Natural killer cell (primary cell): ENCODE measurements at regions not wholly inside any gene's neighbourhood (a gene's known extent, or its start where the extent isn't known, plus 50 kb on each side); places are given as distances from the start of the nearest gene placed in this dataset.

Experiments
- ATAC-seq, 3 donors: fragments of 150-1000 bp in 2 of 3; fragments of 200-7000 bp in 1 of 3; cut with Tn5 transposase; 1 replicate in 1 of 3; 2 replicates in 2 of 3; pipeline ENCODE4 v1.10.0; 2021; ENCODE audit warnings: mild to moderate bottlenecking in 2 of 3, moderate library complexity in 2 of 3
- DNase-seq, 2 donors: peaks; one replicate each; pipeline versions ENCODE4 v3.0.0 to v3.0.0-alpha.2; 2013 to 2021; ENCODE audit warnings: mixed read lengths in 1 of 2
- H3K27ac ChIP-seq: one replicate; pipeline ENCODE4 v1.5.1; 2013; ENCODE audit warnings: mild to moderate bottlenecking, low read length
- H3K27me3 ChIP-seq: one replicate; pipeline ENCODE4 v1.6.1; 2013; ENCODE audit warnings: low read length; ENCODE audit not compliant: control insufficient read depth, insufficient read depth
- H3K36me3 ChIP-seq: one replicate; pipeline ENCODE4 v1.6.1; 2013; ENCODE audit warnings: low read length; ENCODE audit not compliant: control insufficient read depth, insufficient read depth
- H3K4me1 ChIP-seq: one replicate; pipeline ENCODE4 v1.6.1; 2013; ENCODE audit warnings: low read length; ENCODE audit not compliant: control insufficient read depth, insufficient read depth
- H3K4me3 ChIP-seq: one replicate; pipeline ENCODE4 v1.5.1; 2013; ENCODE audit warnings: low read length
- H3K9me3 ChIP-seq: one replicate; pipeline ENCODE4 v1.6.1; 2013; ENCODE audit warnings: low read length; ENCODE audit not compliant: control insufficient read depth, insufficient read depth
- H3K27ac Mint-ChIP-seq, 2 donors: one replicate each; pipeline ENCODE4 v1.8.0; 2022; ENCODE audit warnings: mild to moderate bottlenecking in 2 of 2, mixed read lengths in 2 of 2, moderate library complexity in 1 of 2
- H3K27me3 Mint-ChIP-seq, 2 donors: one replicate each; pipeline ENCODE4 v1.8.0; 2022; ENCODE audit warnings: low read depth in 2 of 2, mixed read lengths in 2 of 2
- H3K36me3 Mint-ChIP-seq: one replicate; pipeline ENCODE4 v1.8.0; 2022; ENCODE audit warnings: mixed read lengths
- H3K4me1 Mint-ChIP-seq, 2 donors: one replicate each; pipeline ENCODE4 v1.8.0; 2022; ENCODE audit warnings: mixed read lengths in 2 of 2
- H3K4me3 Mint-ChIP-seq: one replicate; pipeline ENCODE4 v1.8.0; 2022; ENCODE audit warnings: mild to moderate bottlenecking, moderate library complexity, mixed read lengths
- H3K9me3 Mint-ChIP-seq, 2 donors: one replicate each; pipeline ENCODE4 v1.8.0; 2022; ENCODE audit warnings: mixed read lengths in 2 of 2
- CTCF ChIP-seq: fragments of 200-600 bp; IDR thresholded peaks from one replicate; pipeline ENCODE4 v1.8.0; 2022; ENCODE audit warnings: antibody characterized with exemption
- WGBS: methylation state at CpG from one replicate; pipeline ENCODE4 v1.1.7; 2013; ENCODE audit warnings: missing lambda C conversion rate; ENCODE audit not compliant: insufficient coverage; 5-methylcytosine and 5-hydroxymethylcytosine counted together
- intact Hi-C: fragments of 100-400 bp; cut with micrococcal nuclease; formaldehyde crosslinking; loops from one replicate; pipeline ENCODE4 v1.14.2; 2022

DNA sequence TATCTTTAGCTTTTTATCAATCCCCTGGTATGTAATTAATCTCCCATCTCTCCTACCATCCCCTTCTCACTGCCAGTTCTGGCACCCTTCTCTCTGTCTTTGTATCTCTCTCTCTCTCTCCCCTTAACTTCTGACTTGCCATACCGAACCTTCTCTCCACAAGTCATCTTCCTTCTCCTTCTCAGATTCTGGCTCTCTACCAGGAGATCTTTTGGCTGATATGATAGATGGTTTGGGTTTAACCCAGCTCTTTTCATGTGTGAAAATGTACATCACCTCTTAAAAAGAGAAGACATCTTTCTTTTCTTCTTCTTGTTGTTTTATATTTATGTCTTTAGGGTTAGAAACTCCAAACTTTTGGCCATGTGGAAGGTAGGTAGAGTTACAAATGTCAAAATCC is 196.7 kb downstream of the HGF start:
- ATAC-seq, result no peak
- peaks cover 12% of the 10 kb centered on the region in 2 donors for H3K9me3 Mint-ChIP-seq
- intact Hi-C loops, result no loop called here
- H3K27ac Mint-ChIP-seq, result no peak overlapping the region
- TF ChIP-seq CTCF, result no peak
- no peaks in the 10 kb centered on the region for H3K27me3 Mint-ChIP-seq
- Histone ChIP-seq H3K27me3 (no peaks in the 10 kb centered on the region), H3K27ac (no peak overlapping the region), H3K36me3 (no peaks in the 10 kb centered on the region), H3K4me1 (no peaks in the 10 kb centered on the region), H3K4me3 (no peak overlapping the region), H3K9me3 (peaks cover 4% of the 10 kb centered on the region)
- no peaks in the 10 kb centered on the region for H3K4me1 Mint-ChIP-seq
- H3K4me3 Mint-ChIP-seq, result no peak overlapping the region
- no peak for DNase-seq
- no peaks in the 10 kb centered on the region for H3K36me3 Mint-ChIP-seq
- WGBS, result no CpG with 5 or more reads among the region's 1 CpG

DNA sequence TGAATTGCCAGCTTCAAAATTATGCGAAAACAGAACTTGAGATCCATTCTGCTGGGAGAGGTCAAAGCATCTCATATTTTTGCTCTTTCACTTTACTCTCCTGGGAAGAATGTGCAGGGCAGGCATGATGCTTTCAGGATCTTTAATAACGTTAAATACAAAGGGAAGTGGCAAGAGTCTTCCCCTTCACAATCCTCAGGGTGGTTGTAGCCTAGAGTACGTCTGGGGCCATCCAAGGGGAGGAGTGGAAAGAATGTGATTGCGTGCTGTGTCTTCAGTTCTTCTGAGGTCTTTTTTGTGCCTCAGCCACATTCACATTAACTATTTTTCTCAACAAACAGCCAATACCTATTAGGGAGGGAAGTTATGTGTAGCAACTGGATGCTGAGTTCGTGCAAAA is 207.3 kb downstream of the HGF start:
- 79% methylated on average over 4 of the region's 5 CpGs for WGBS
- Mint-ChIP-seq H3K4me3 (no peak overlapping the region), H3K27ac (no peak overlapping the region), H3K9me3 (peaks cover 4 to 8% of the 10 kb centered on the region in 2 donors), H3K36me3 (no peaks in the 10 kb centered on the region), H3K27me3 (no peaks in the 10 kb centered on the region), H3K4me1 (no peaks in the 10 kb centered on the region)
- intact Hi-C loops, result no loop called here
- Histone ChIP-seq H3K4me1 (no peaks in the 10 kb centered on the region), H3K9me3 (peaks cover 5% of the 10 kb centered on the region), H3K4me3 (no peak overlapping the region), H3K27me3 (no peaks in the 10 kb centered on the region), H3K27ac (no peak overlapping the region), H3K36me3 (no peaks in the 10 kb centered on the region)
- no peak for DNase-seq
- no peak for ATAC-seq
- no peak for TF ChIP-seq CTCF

- Histone ChIP-seq H3K4me1 (no peaks in the 10 kb centered on the region), H3K36me3 (no peaks in the 10 kb centered on the region), H3K4me3 (no peak overlapping the region), H3K27me3 (no peaks in the 10 kb centered on the region), H3K9me3 (no peaks in the 10 kb centered on the region), H3K27ac (no peak overlapping the region)
- DNase-seq (no peak), ATAC-seq (no peak)
- no peak for TF ChIP-seq CTCF
- H3K36me3 Mint-ChIP-seq, result no peaks in the 10 kb centered on the region
- H3K27ac Mint-ChIP-seq, result no peak overlapping the region
- H3K9me3 Mint-ChIP-seq, result peaks cover 2 to 5% of the 10 kb centered on the region in 2 donors
- H3K27me3 Mint-ChIP-seq, result no peaks in the 10 kb centered on the region
- 80% methylated on average over 2 of the region's 5 CpGs for WGBS
- H3K4me3 Mint-ChIP-seq, result no peak overlapping the region
- no peaks in the 10 kb centered on the region for H3K4me1 Mint-ChIP-seq
- intact Hi-C loops, result no loop called here
Observed at GRCh38 chr7:81560708-81561107, 209.1 kb downstream of the HGF start.

DNA sequence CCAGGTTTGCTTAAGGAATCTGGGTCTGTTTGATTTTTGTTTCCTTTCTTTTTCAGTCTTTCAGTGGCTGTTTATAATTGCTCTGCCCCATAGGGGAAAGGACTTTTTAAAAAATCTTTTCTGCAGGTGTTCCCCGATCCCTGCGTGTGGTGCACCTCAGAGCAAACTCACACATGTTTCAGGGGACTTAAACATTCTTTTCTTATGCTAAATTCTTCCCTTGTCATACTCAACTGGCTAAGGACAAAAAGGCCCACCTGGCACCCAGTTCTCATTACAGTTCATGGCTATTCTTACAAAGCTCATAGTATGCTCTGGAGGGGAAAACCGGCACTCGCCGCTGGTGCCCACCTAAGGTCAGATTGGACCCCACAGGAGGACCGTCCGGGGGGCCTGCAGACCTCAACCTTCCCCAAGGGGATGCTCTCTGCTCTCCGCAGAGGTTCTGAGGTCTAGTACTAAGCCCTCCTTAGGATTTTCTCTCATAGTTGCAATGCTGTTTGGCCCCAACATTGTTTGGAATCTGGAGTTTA is 220.3 kb downstream of the HGF start:
- intact Hi-C loops, result no loop called here
- Mint-ChIP-seq H3K9me3 (peaks cover 0 to 19% of the 10 kb centered on the region in 2 donors), H3K4me3 (no peak overlapping the region), H3K4me1 (no peaks in the 10 kb centered on the region), H3K36me3 (no peaks in the 10 kb centered on the region), H3K27me3 (no peaks in the 10 kb centered on the region), H3K27ac (no peak overlapping the region)
- H3K9me3 ChIP-seq, result no peaks in the 10 kb centered on the region
- H3K4me3 ChIP-seq, result no peak overlapping the region
- no peak for DNase-seq
- no peaks in the 10 kb centered on the region for H3K27me3 ChIP-seq
- no peak for TF ChIP-seq CTCF
- ATAC-seq, result no peak
- H3K27ac ChIP-seq, result no peak overlapping the region
- H3K36me3 ChIP-seq, result no peaks in the 10 kb centered on the region
- 87% methylated on average over 8 of the region's 8 CpGs for WGBS
- H3K4me1 ChIP-seq, result no peaks in the 10 kb centered on the region
